ENCODE measurements at regions not wholly inside any gene's neighbourhood (a gene's known extent, or its start where the extent isn't known, plus 50 kb on each side); places are given as distances from the start of the nearest gene placed in this dataset.
"Not testable (repeated sequence)": the region's sequence is repeated elsewhere in the genome, so short reads cannot be mapped to it uniquely, and the experiment has no call there.

GRCh38 chr14:101246894-101247841 is 314.1 kb upstream of the DIO3 start:
- DNase-seq (ENCODE audit: low read depth) = no peak

GRCh38 chr14:101247842-101248725 is 313.2 kb upstream of the DIO3 start:
- DNase-seq (ENCODE audit: low read depth) = no peak

- DNase-seq (ENCODE audit: low read depth) = no peak
These were observed 312.2 kb upstream of the DIO3 start for GRCh38 chr14:101248840-101249675.

- no peak for DNase-seq (ENCODE audit: low read depth)
These were observed 311.6 kb upstream of the DIO3 start for GRCh38 chr14:101249676-101250036.

GRCh38 chr14:101250336-101250947 is 310.9 kb upstream of the DIO3 start:
- no peak for DNase-seq (ENCODE audit: low read depth)

- no peak for DNase-seq (ENCODE audit: low read depth)
These were observed 310.1 kb upstream of the DIO3 start for GRCh38 chr14:101250948-101251811.

GRCh38 chr14:101251812-101252442 is 309.4 kb upstream of the DIO3 start:
- no peak for DNase-seq (ENCODE audit: low read depth)

- no peak for DNase-seq (ENCODE audit: low read depth)
These were observed 308.7 kb upstream of the DIO3 start for GRCh38 chr14:101252443-101253214.

- DNase-seq (ENCODE audit: low read depth) = no peak
These were observed 307.3 kb upstream of the DIO3 start for GRCh38 chr14:101253948-101254347.

- DNase-seq (ENCODE audit: low read depth) = no peak
These were observed 306.2 kb upstream of the DIO3 start for GRCh38 chr14:101254805-101255764.

GRCh38 chr14:101255765-101256125 is 305.6 kb upstream of the DIO3 start:
- DNase-seq (ENCODE audit: low read depth) = no peak

GRCh38 chr14:101256266-101256665 is 305.0 kb upstream of the DIO3 start:
- no peak for DNase-seq (ENCODE audit: low read depth)

GRCh38 chr14:101257551-101257950 is 303.7 kb upstream of the DIO3 start:
- no peak for DNase-seq (ENCODE audit: low read depth)

GRCh38 chr14:101259748-101260147 is 301.5 kb upstream of the DIO3 start:
- DNase-seq (ENCODE audit: low read depth) = no peak

- DNase-seq (ENCODE audit: low read depth) = not testable (repeated sequence)
These were observed 294.9 kb upstream of the DIO3 start for GRCh38 chr14:101266441-101266840.

- no peak for DNase-seq (ENCODE audit: low read depth)
These were observed 288.2 kb upstream of the DIO3 start for GRCh38 chr14:101273091-101273490.

GRCh38 chr14:101276309-101277091 is 284.8 kb upstream of the DIO3 start:
- no peak for DNase-seq (ENCODE audit: low read depth)
